ACC112 (cell line): ENCODE measurements at regions not wholly inside any gene's neighbourhood (a gene's known extent, or its start where the extent isn't known, plus 50 kb on each side); places are given as distances from the start of the nearest gene placed in this dataset.
"Not testable (repeated sequence)": the region's sequence is repeated elsewhere in the genome, so short reads cannot be mapped to it uniquely, and the experiment has no call there.

Experiments
- H2AFZ ChIP-seq: fragments of 200-600 bp; sonication (generic); one replicate; pipeline ENCODE4 v1.6.0; 2017; ENCODE audit warnings: antibody characterized with exemption, low read length; ENCODE audit not compliant: unreplicated experiment
- H3K27ac ChIP-seq: fragments of 200-600 bp; sonication (generic); 2 replicates; pipeline ENCODE4 v1.5.1; 2014; ENCODE audit warnings: low read depth, mild to moderate bottlenecking, antibody characterized with exemption, low read length, moderate library complexity
- H3K27me3 ChIP-seq: fragments of 200-600 bp; sonication (generic); 2 replicates; pipeline ENCODE4 v1.6.1; 2014; ENCODE audit warnings: mild to moderate bottlenecking, antibody characterized with exemption, low read length, moderate library complexity, mixed read lengths; ENCODE audit not compliant: insufficient read depth
- H3K36me3 ChIP-seq: fragments of 200-600 bp; sonication (generic); 2 replicates; pipeline ENCODE4 v1.6.1; 2016; ENCODE audit warnings: mild to moderate bottlenecking, antibody characterized with exemption, low read length, moderate library complexity, mixed read lengths; ENCODE audit not compliant: insufficient read depth
- H3K4me1 ChIP-seq: fragments of 200-600 bp; sonication (generic); one replicate; pipeline ENCODE4 v1.6.1; 2016; ENCODE audit warnings: low read length, mixed read lengths; ENCODE audit not compliant: insufficient read depth, unreplicated experiment, control insufficient read depth
- H3K4me3 ChIP-seq: fragments of 200-600 bp; sonication (generic); 2 replicates; pipeline ENCODE4 v1.5.1; 2014; ENCODE audit warnings: mild to moderate bottlenecking, low read depth, low read length
- H3K79me2 ChIP-seq: fragments of 200-600 bp; sonication (generic); one replicate; pipeline ENCODE4 v1.6.0; 2016; ENCODE audit warnings: low read length; ENCODE audit not compliant: control insufficient read depth, unreplicated experiment, insufficient read depth

- H3K4me3 ChIP-seq = no peak overlapping the region
- H3K4me1 ChIP-seq = peaks cover 4% of the 10 kb centered on the region
- no peaks in the 10 kb centered on the region for H3K27me3 ChIP-seq
- no peak overlapping the region for H3K27ac ChIP-seq
- H2AFZ ChIP-seq = no peak overlapping the region
- H3K79me2 ChIP-seq = no peaks in the 10 kb centered on the region
- no peaks in the 10 kb centered on the region for H3K36me3 ChIP-seq
Measured at GRCh38 chrX:44785652-44786051, 58.2 kb upstream of the DUSP21 start.

GRCh38 chrX:44784241-44784640 is 59.6 kb upstream of the DUSP21 start:
- no peak overlapping the region for H3K4me3 ChIP-seq
- H2AFZ ChIP-seq = no peak overlapping the region

DNA sequence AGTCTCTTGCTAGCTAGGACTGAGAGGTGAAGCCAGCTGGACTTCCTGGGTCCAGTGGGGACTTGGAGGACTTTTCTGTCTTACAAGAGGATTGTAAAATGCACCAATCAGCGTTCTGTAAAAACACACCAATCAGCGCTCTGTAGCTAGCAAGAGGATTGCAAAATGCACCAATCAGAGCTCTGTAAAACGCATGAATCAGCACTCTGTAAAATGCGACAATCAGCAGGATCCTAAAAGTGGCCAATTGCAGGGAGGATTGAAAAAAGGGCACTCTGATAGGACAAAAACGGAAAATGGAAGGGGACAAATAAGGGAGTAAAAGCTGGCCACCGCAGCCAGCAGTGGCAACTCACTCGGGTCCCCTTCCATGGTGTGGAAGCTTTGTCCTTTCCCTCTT is 65.6 kb upstream of the DUSP21 start:
- no peaks in the 10 kb centered on the region for H3K4me1 ChIP-seq
- no peaks in the 10 kb centered on the region for H3K27me3 ChIP-seq
- H2AFZ ChIP-seq = no peak overlapping the region
- no peak overlapping the region for H3K4me3 ChIP-seq
- no peaks in the 10 kb centered on the region for H3K36me3 ChIP-seq
- H3K27ac ChIP-seq = no peak overlapping the region
- H3K79me2 ChIP-seq = no peaks in the 10 kb centered on the region

More at GRCh38 chrX:44784241-44784640, 59.6 kb upstream of the DUSP21 start:
- no peak overlapping the region for H3K27ac ChIP-seq
- no peaks in the 10 kb centered on the region for H3K79me2 ChIP-seq
- H3K4me1 ChIP-seq = peaks cover 4% of the 10 kb centered on the region
- no peaks in the 10 kb centered on the region for H3K27me3 ChIP-seq
- H3K36me3 ChIP-seq = no peaks in the 10 kb centered on the region

GRCh38 chrX:44775726-44776125 is 68.1 kb upstream of the DUSP21 start:
- Histone ChIP-seq H3K4me1 (no peaks in the 10 kb centered on the region), H3K79me2 (no peaks in the 10 kb centered on the region), H2AFZ (no peak overlapping the region), H3K36me3 (no peaks in the 10 kb centered on the region), H3K27me3 (no peaks in the 10 kb centered on the region), H3K4me3 (no peak overlapping the region), H3K27ac (no peak overlapping the region)

DNA sequence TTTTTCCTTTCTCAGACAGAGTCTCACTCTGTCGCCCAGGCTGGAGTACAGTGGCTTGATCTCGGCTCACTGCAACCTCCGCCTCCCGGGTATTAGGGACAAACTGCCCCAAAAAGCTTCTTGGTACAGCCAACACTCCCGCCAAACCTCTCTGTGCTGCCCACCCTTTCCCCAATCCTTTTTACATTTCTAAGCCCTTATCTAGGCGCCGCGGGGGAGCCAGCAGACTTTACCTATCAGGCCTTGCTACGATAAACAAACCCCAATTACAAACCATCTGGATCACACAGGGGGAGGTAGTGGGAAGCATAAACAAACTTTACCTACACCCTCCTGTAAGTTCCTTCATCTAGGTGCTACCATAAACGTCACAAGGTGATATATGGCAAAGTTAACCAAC is 69.8 kb upstream of the DUSP21 start:
- H3K79me2 ChIP-seq, H3K36me3 ChIP-seq: not testable (repeated sequence)

GRCh38 chrX:44770121-44770520 is 73.7 kb upstream of the DUSP21 start:
- no peak overlapping the region for H2AFZ ChIP-seq
- no peak overlapping the region for H3K27ac ChIP-seq
- no peaks in the 10 kb centered on the region for H3K27me3 ChIP-seq
- no peaks in the 10 kb centered on the region for H3K4me1 ChIP-seq
- H3K79me2 ChIP-seq = no peaks in the 10 kb centered on the region
- H3K36me3 ChIP-seq = no peaks in the 10 kb centered on the region
- H3K4me3 ChIP-seq = no peak overlapping the region

More for the DNA sequence above, 69.8 kb upstream of the DUSP21 start:
- not testable (repeated sequence) for H3K4me3 ChIP-seq, H2AFZ ChIP-seq, H3K27ac ChIP-seq, H3K27me3 ChIP-seq, H3K4me1 ChIP-seq

- H3K4me3 ChIP-seq = no peak overlapping the region
- H2AFZ ChIP-seq = no peak overlapping the region
- no peaks in the 10 kb centered on the region for H3K27me3 ChIP-seq
- H3K36me3 ChIP-seq = no peaks in the 10 kb centered on the region
- no peak overlapping the region for H3K27ac ChIP-seq
- H3K79me2 ChIP-seq = no peaks in the 10 kb centered on the region
- H3K4me1 ChIP-seq = no peaks in the 10 kb centered on the region
Measured at GRCh38 chrX:44767308-44767707, 76.5 kb upstream of the DUSP21 start.

GRCh38 chrX:44765556-44765955 is 78.3 kb upstream of the DUSP21 start:
- Histone ChIP-seq H3K27ac (no peak overlapping the region), H3K4me1 (no peaks in the 10 kb centered on the region), H2AFZ (no peak overlapping the region), H3K36me3 (no peaks in the 10 kb centered on the region), H3K4me3 (no peak overlapping the region), H3K79me2 (no peaks in the 10 kb centered on the region), H3K27me3 (no peaks in the 10 kb centered on the region)

GRCh38 chrX:44747969-44748368 is 95.9 kb upstream of the DUSP21 start:
- no peaks in the 10 kb centered on the region for H3K79me2 ChIP-seq
- no peak overlapping the region for H2AFZ ChIP-seq
- no peak overlapping the region for H3K27ac ChIP-seq
- no peaks in the 10 kb centered on the region for H3K27me3 ChIP-seq
- no peak overlapping the region for H3K4me3 ChIP-seq
- no peaks in the 10 kb centered on the region for H3K4me1 ChIP-seq
- no peaks in the 10 kb centered on the region for H3K36me3 ChIP-seq

DNA sequence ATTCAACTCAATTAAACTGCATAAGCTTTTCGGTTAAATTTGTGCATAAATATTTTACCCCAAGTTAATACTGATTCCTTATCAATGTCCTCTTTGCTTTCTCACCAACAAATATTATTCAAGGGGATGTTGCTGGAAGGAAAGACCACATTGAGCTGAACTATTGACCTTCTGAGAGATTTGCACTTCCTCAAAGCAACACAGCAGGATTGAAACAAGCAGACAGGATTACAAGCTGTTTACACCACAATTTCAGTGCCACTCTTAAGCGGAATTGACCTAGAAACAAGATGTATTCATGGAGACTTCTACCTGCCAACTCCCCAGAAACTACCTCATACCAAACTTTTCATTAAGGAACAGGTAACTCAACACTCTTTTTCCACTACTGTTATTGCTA is 96.5 kb upstream of the DUSP21 start:
- Histone ChIP-seq H3K4me1 (no peaks in the 10 kb centered on the region), H3K79me2 (no peaks in the 10 kb centered on the region), H2AFZ (no peak overlapping the region), H3K27me3 (no peaks in the 10 kb centered on the region), H3K27ac (no peak overlapping the region), H3K4me3 (no peak overlapping the region), H3K36me3 (no peaks in the 10 kb centered on the region)

GRCh38 chrX:44744799-44745198 is 99.0 kb upstream of the DUSP21 start:
- no peak overlapping the region for H2AFZ ChIP-seq
- no peaks in the 10 kb centered on the region for H3K4me1 ChIP-seq
- H3K36me3 ChIP-seq = no peaks in the 10 kb centered on the region
- H3K79me2 ChIP-seq = no peaks in the 10 kb centered on the region
- no peaks in the 10 kb centered on the region for H3K27me3 ChIP-seq
- no peak overlapping the region for H3K4me3 ChIP-seq
- no peak overlapping the region for H3K27ac ChIP-seq
